IMR-90 (cell line): ENCODE measurements at regions not wholly inside any gene's neighbourhood (a gene's known extent, or its start where the extent isn't known, plus 50 kb on each side); places are given as distances from the start of the nearest gene placed in this dataset.

Source experiments
- ATAC-seq: fragments of 200-7000 bp; cut with Tn5 transposase; 2 replicates; pipeline ENCODE4 v1.9.1; 2020; ENCODE audit warnings: low read depth, mild to moderate bottlenecking, moderate library complexity
- BruUV-seq: library from RNA; stranded (reverse); fragments of 400-500 nt; replicated peaks from 2 replicates; lab custom pipeline; 2021; lab: Mats Ljungman, UMichigan
- CTCF ChIA-PET: fragments of 300-600 bp; formaldehyde crosslinking; extraction: SDS; loops from one replicate; lab custom pipeline; 2021; ENCODE audit warnings: antibody characterized with exemption; lab: Yijun Ruan, JAX
- POLR2A ChIA-PET: fragments of 300-600 bp; sonication (Branson Sonifier 250); formaldehyde crosslinking; loops from one replicate; lab custom pipeline; 2022; ENCODE audit warnings: antibody characterized with exemption; ENCODE audit not compliant: unreplicated experiment; lab: Charles Lee
- DNase-seq: peaks from one replicate; pipeline ENCODE4 v3.0.0; 2013
- H2AFZ ChIP-seq: replicated peaks from 2 replicates; pipeline ENCODE3; 2013; ENCODE audit warnings: low read length, mild to moderate bottlenecking; ENCODE audit not compliant: poor library complexity
- H2AK5ac ChIP-seq: 2 replicates; pipeline ENCODE4 v1.6.1; 2013; ENCODE audit warnings: low read depth, low read length, inconsistent platforms
- H2AK9ac ChIP-seq: replicated peaks from 2 replicates; pipeline ENCODE3; 2013; ENCODE audit warnings: mild to moderate bottlenecking, low read depth, low read length, moderate library complexity; ENCODE audit not compliant: poor library complexity
- H2BK120ac ChIP-seq: 2 replicates; pipeline ENCODE4 v1.6.1; 2013; ENCODE audit warnings: low read depth, low read length, inconsistent platforms
- H2BK15ac ChIP-seq: 3 replicates; pipeline ENCODE4 v1.6.1; 2013; ENCODE audit warnings: low read depth, low read length, inconsistent platforms
- H2BK20ac ChIP-seq: 2 replicates; pipeline ENCODE4 v1.6.1; 2013; ENCODE audit warnings: low read depth, mild to moderate bottlenecking, inconsistent platforms, low read length, moderate library complexity
- H2BK5ac ChIP-seq: 2 replicates; pipeline ENCODE4 v1.6.1; 2013; ENCODE audit warnings: mild to moderate bottlenecking, low read depth, low read length, inconsistent platforms; ENCODE audit not compliant: poor library complexity, severe bottlenecking
- H3K14ac ChIP-seq: replicated peaks from 2 replicates; pipeline ENCODE4 v1.6.1; 2013; ENCODE audit warnings: low read depth, low read length, inconsistent platforms
- H3K18ac ChIP-seq: 2 replicates; pipeline ENCODE4 v1.6.1; 2013; ENCODE audit warnings: low read depth, low read length, control low read depth
- H3K23ac ChIP-seq: 2 replicates; pipeline ENCODE4 v1.6.1; 2013; ENCODE audit warnings: low read depth, low read length, inconsistent platforms
- H3K27ac ChIP-seq: 2 replicates; pipeline ENCODE4 v1.5.1; 2013; ENCODE audit warnings: mild to moderate bottlenecking, control low read depth, low read length; ENCODE audit not compliant: insufficient read depth
- H3K27me3 ChIP-seq: 2 replicates; pipeline ENCODE4 v1.6.1; 2013; ENCODE audit warnings: low read length; ENCODE audit not compliant: control insufficient read depth, insufficient read depth
- H3K36me3 ChIP-seq: 2 replicates; pipeline ENCODE4 v1.6.1; 2013; ENCODE audit warnings: low read length, mixed read lengths; ENCODE audit not compliant: control insufficient read depth, insufficient read depth
- H3K4ac ChIP-seq: 2 replicates; pipeline ENCODE4 v1.6.1; 2013; ENCODE audit warnings: low read depth, low read length, inconsistent platforms
- H3K4me1 ChIP-seq: 2 replicates; pipeline ENCODE4 v1.6.1; 2013; ENCODE audit warnings: low read length, mixed read lengths; ENCODE audit not compliant: control insufficient read depth, insufficient read depth
- H3K4me2 ChIP-seq: 2 replicates; pipeline ENCODE4 v1.6.1; 2013; ENCODE audit warnings: low read depth, mild to moderate bottlenecking, control low read depth, low read length, moderate library complexity
- H3K4me3 ChIP-seq: 2 replicates; pipeline ENCODE4 v1.5.1; 2013; ENCODE audit warnings: low read depth, mild to moderate bottlenecking, control low read depth, low read length, moderate library complexity; ENCODE audit not compliant: insufficient read depth
- H3K56ac ChIP-seq: 2 replicates; pipeline ENCODE4 v1.6.1; 2013; ENCODE audit warnings: low read length, inconsistent platforms; ENCODE audit not compliant: insufficient read depth; ENCODE audit errors: extremely low read depth
- H3K79me1 ChIP-seq, 2 experiments: 2 replicates each; pipeline ENCODE4 v1.6.1; 2013; ENCODE audit warnings: low read length in 2 of 2, inconsistent platforms in 1 of 2, low read depth in 1 of 2
- H3K9ac ChIP-seq: 2 replicates; pipeline ENCODE4 v1.6.1; 2013; ENCODE audit warnings: low read depth, low read length, control low read depth
- H3K9me1 ChIP-seq: 2 replicates; pipeline ENCODE4 v1.6.1; 2013; ENCODE audit warnings: low read length, inconsistent platforms; ENCODE audit not compliant: insufficient read depth
- H3K9me3 ChIP-seq: 2 replicates; pipeline ENCODE4 v1.6.1; 2013; ENCODE audit warnings: low read length; ENCODE audit not compliant: control insufficient read depth, insufficient read depth
- H4K20me1 ChIP-seq: 2 replicates; pipeline ENCODE4 v1.6.1; 2013; ENCODE audit warnings: low read length, inconsistent platforms; ENCODE audit not compliant: insufficient read depth
- H4K5ac ChIP-seq: 2 replicates; pipeline ENCODE4 v1.6.1; 2013; ENCODE audit warnings: mild to moderate bottlenecking, low read depth, low read length, control low read depth
- H4K8ac ChIP-seq, 2 experiments: 2 replicates each; pipeline ENCODE4 v1.6.1; 2013; ENCODE audit warnings: low read depth in 2 of 2, low read length in 2 of 2, control low read depth in 1 of 2, inconsistent platforms in 1 of 2
- H4K91ac ChIP-seq: 2 replicates; pipeline ENCODE4 v1.6.1; 2013; ENCODE audit warnings: low read depth, low read length, inconsistent platforms; ENCODE audit not compliant: insufficient read depth
- BHLHE40 ChIP-seq: fragments of 150-350 bp; IDR thresholded peaks from 2 replicates; pipeline ENCODE4 v1.6.1; 2016; ENCODE audit warnings: mild to moderate bottlenecking, low read depth, low read length
- CEBPB ChIP-seq: IDR thresholded peaks from 2 replicates; pipeline ENCODE4 v1.6.1; 2012; ENCODE audit warnings: low read depth, low read length, improper control_type of control experiment
- CHD1 ChIP-seq: IDR thresholded peaks from 2 replicates; pipeline ENCODE4 v1.6.1; 2012; ENCODE audit warnings: low read depth, low read length, improper control_type of control experiment
- MAZ ChIP-seq: IDR thresholded peaks from 2 replicates; pipeline ENCODE4 v1.6.1; 2012; ENCODE audit warnings: low read depth, mild to moderate bottlenecking, low read length, improper control_type of control experiment, moderate library complexity, borderline replicate concordance
- MXI1 ChIP-seq: IDR thresholded peaks from 2 replicates; pipeline ENCODE4 v1.6.1; 2012; ENCODE audit warnings: low read depth, mild to moderate bottlenecking, low read length, moderate library complexity, borderline replicate concordance
- NFE2L2 ChIP-seq: fragments of 150-350 bp; IDR thresholded peaks from 2 replicates; pipeline ENCODE4 v1.6.1; 2016; ENCODE audit warnings: low read depth, mild to moderate bottlenecking, low read length
- POLR2A ChIP-seq: IDR thresholded peaks from 2 replicates; pipeline ENCODE4 v1.6.1; 2012; ENCODE audit warnings: mild to moderate bottlenecking, low read depth, low read length
- RAD21 ChIP-seq: IDR thresholded peaks from 2 replicates; pipeline ENCODE4 v1.6.1; 2012; ENCODE audit warnings: low read length, improper control_type of control experiment
- RCOR1 ChIP-seq: IDR thresholded peaks from 2 replicates; pipeline ENCODE4 v1.6.1; 2012; ENCODE audit warnings: mild to moderate bottlenecking, low read length, improper control_type of control experiment; ENCODE audit not compliant: insufficient replicate concordance
- RFX5 ChIP-seq: IDR thresholded peaks from 2 replicates; pipeline ENCODE4 v1.8.0; 2012; ENCODE audit warnings: low read depth, mild to moderate bottlenecking, low read length, moderate library complexity
- SMC3 ChIP-seq: fragments of 150-350 bp; IDR thresholded peaks from 2 replicates; pipeline ENCODE4 v1.6.1; 2016; ENCODE audit warnings: low read depth, mild to moderate bottlenecking, antibody characterized with exemption, low read length, moderate library complexity
- WGBS, 2 experiments: methylation state at CpG; one replicate each; pipeline versions ENCODE4 v1.1.5 to v1.1.7; 2013; ENCODE audit warnings: missing lambda C conversion rate in 2 of 2; ENCODE audit not compliant: insufficient read length in 1 of 2; ENCODE audit errors: extremely low coverage in 2 of 2; 5-methylcytosine and 5-hydroxymethylcytosine counted together
- dilution Hi-C: fragments of 300-500 bp; cut with HindIII; formaldehyde crosslinking; loops from one replicate; pipeline ENCODE4 v1.14.3; 2018; ENCODE audit warnings: low sequenced_read_pairs; ENCODE audit not compliant: unreplicated experiment
- in situ Hi-C: fragments of 300-500 bp; cut with MboI; formaldehyde crosslinking; loops from 3 replicates; pipeline ENCODE4 v1.14.3; 2019; ENCODE audit warnings: low sequenced_read_pairs, inconsistent platforms, mixed read lengths
- intact Hi-C: fragments of 100-400 bp; cut with micrococcal nuclease; formaldehyde crosslinking; loops from 2 replicates; pipeline ENCODE4 v1.10.0; 2022
- TF ChIP-seq, protein P1 (sequence below): conservative IDR thresholded peaks from 2 replicates; pipeline ENCODE4 v1.5.1; 2012; ENCODE audit warnings: mild to moderate bottlenecking, low read depth, low read length, improper control_type of control experiment
- TF ChIP-seq, protein P2 (sequence below): fragments of 150-350 bp; IDR thresholded peaks from 2 replicates; pipeline ENCODE4 v1.6.1; 2017; ENCODE audit warnings: mild to moderate bottlenecking, antibody characterized with exemption, low read length, low read depth
- TF ChIP-seq, protein P3 (sequence below): fragments of 150-350 bp; IDR thresholded peaks from 2 replicates; pipeline ENCODE4 v1.6.1; 2016; ENCODE audit warnings: low read depth, mild to moderate bottlenecking, low read length, moderate library complexity, borderline replicate concordance

DNA sequence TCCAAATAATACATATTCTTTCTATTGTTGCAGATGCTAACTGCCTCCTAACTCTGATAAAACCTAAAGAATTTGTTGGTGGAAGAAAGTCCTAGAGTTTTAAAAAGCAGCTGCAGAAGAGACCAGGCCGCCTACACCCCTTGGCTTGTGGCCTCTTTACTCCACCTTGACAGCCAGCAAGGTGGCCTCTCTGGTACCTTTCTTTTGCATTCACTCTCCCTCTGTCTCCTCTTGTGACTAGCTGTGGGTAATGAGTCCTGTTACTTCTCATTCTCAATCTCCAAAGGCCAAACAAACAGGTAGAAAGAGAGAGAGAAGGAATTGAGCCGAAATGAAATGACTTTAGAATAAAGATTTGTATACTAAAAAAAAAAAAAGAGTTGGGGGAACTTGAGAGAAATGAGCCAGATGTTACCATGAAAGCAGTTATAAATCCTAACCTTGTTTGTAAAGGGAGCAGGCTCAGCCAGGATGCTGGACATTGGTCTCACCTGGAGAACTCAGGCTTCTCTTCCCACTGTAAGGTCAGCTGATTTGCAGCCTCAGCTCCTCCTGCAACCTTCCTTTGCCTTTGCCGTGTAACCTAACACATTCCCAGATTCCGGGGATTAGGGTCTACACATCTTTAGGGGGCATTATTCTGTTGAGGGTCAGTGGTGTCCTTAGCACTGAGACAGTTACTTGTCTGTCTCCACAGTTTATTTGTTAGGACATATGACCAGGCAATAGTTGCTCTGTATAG is 164.1 kb upstream of the IRF2BP2 start:
- H2AFZ ChIP-seq, result no peak overlapping the region
- no peaks in the 10 kb centered on the region; the same call in 1 of the 2 replicates for H4K20me1 ChIP-seq
- in situ Hi-C loops, result loop anchor here (5.0 kb wide), 1 partner anchor 47 kb away; no protein-coding TSS in a partner anchor
- no peak overlapping the region for H3K56ac ChIP-seq
- peaks cover 15% of the 10 kb centered on the region for H3K27me3 ChIP-seq
- no peak overlapping the region for H3K4me2 ChIP-seq
- H3K18ac ChIP-seq, result 0 out of 2 replicates have a peak overlapping the region, but pooled peaks have one; percentile 5
- H3K36me3 ChIP-seq, result no peaks in the 10 kb centered on the region
- H3K9ac ChIP-seq, result no peak overlapping the region
- no peak overlapping the region for H3K4me3 ChIP-seq
- no peaks in the 10 kb centered on the region for H3K79me1 ChIP-seq
- H2AK9ac ChIP-seq, result no peak overlapping the region
- intact Hi-C loops, result loop anchor here (2.0 kb wide), 2 partner anchors 163 to 197 kb away; partner anchors contain the start of gene IRF2BP2
- ATAC-seq (no peak), DNase-seq (no peak)
- no TSS peak for BruUV-seq
- H4K91ac ChIP-seq, result no peak overlapping the region; the same call in 1 of the 2 replicates
- no peak overlapping the region for H4K5ac ChIP-seq
- no peak overlapping the region for H2BK5ac ChIP-seq
- no CpG with 5 or more reads among the region's 4 CpGs for WGBS, 2 experiments
- no peak overlapping the region for H3K14ac ChIP-seq
- peak overlapping the region; percentile 29; the same call in 1 of the 2 replicates for H2AK5ac ChIP-seq
- ChIA-PET CTCF (interaction anchor here (0.6 kb wide), 1 partner anchor 324 kb away, joined by 3 read pairs; no protein-coding TSS in a partner anchor), POLR2A (no interaction called here)
- H2BK15ac ChIP-seq, result peak overlapping the region; percentile 67; the same call in 2 of the 3 replicates
- no peak overlapping the region; the same call in 1 of the 2 replicates for H2BK20ac ChIP-seq
- H2BK120ac ChIP-seq, result peak overlapping the region; percentile 17; the same call in 1 of the 2 replicates
- H3K23ac ChIP-seq, result no peak overlapping the region
- no peak overlapping the region for H4K8ac ChIP-seq
- dilution Hi-C loops, result no loop called here
- H3K4me1 ChIP-seq, result peaks cover 7% of the 10 kb centered on the region
- no peaks in the 10 kb centered on the region for H3K9me1 ChIP-seq
- H3K27ac ChIP-seq, result no peak overlapping the region
- peaks cover 5% of the 10 kb centered on the region; the same call in 1 of the 2 replicates for H3K9me3 ChIP-seq
- H3K4ac ChIP-seq, result no peak overlapping the region
- TF ChIP-seq CEBPB (no peak), SMC3 (no peak), CHD1 (no peak), NFE2L2 (no peak), MXI1 (no peak), RAD21 (no peak), POLR2A (no peak), BHLHE40 (no peak), RCOR1 (no peak), RFX5 (no peak), MAZ (no peak)
- TF ChIP-seq, protein P1, sequence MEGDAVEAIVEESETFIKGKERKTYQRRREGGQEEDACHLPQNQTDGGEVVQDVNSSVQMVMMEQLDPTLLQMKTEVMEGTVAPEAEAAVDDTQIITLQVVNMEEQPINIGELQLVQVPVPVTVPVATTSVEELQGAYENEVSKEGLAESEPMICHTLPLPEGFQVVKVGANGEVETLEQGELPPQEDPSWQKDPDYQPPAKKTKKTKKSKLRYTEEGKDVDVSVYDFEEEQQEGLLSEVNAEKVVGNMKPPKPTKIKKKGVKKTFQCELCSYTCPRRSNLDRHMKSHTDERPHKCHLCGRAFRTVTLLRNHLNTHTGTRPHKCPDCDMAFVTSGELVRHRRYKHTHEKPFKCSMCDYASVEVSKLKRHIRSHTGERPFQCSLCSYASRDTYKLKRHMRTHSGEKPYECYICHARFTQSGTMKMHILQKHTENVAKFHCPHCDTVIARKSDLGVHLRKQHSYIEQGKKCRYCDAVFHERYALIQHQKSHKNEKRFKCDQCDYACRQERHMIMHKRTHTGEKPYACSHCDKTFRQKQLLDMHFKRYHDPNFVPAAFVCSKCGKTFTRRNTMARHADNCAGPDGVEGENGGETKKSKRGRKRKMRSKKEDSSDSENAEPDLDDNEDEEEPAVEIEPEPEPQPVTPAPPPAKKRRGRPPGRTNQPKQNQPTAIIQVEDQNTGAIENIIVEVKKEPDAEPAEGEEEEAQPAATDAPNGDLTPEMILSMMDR, result no peak
- TF ChIP-seq, protein P2, sequence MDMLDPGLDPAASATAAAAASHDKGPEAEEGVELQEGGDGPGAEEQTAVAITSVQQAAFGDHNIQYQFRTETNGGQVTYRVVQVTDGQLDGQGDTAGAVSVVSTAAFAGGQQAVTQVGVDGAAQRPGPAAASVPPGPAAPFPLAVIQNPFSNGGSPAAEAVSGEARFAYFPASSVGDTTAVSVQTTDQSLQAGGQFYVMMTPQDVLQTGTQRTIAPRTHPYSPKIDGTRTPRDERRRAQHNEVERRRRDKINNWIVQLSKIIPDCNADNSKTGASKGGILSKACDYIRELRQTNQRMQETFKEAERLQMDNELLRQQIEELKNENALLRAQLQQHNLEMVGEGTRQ, result no peak
- TF ChIP-seq, protein P3, sequence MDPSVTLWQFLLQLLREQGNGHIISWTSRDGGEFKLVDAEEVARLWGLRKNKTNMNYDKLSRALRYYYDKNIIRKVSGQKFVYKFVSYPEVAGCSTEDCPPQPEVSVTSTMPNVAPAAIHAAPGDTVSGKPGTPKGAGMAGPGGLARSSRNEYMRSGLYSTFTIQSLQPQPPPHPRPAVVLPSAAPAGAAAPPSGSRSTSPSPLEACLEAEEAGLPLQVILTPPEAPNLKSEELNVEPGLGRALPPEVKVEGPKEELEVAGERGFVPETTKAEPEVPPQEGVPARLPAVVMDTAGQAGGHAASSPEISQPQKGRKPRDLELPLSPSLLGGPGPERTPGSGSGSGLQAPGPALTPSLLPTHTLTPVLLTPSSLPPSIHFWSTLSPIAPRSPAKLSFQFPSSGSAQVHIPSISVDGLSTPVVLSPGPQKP, result no peak
